ENCODE measurements at regions not wholly inside any gene's neighbourhood (a gene's known extent, or its start where the extent isn't known, plus 50 kb on each side); places are given as distances from the start of the nearest gene placed in this dataset.
"Not testable (repeated sequence)": the region's sequence is repeated elsewhere in the genome, so short reads cannot be mapped to it uniquely, and the experiment has no call there.

GRCh38 chr11:14573539-14574057, 53.4 kb upstream of the PSMA1 start:
- TF ChIP-seq CTCF (IDR thresholded peaks at IDR 0.05); MAX (IDR thresholded peaks at IDR 0.05); NR3C1 (IDR thresholded peaks at IDR 0.05); JUN (IDR thresholded peaks at IDR 0.05); HOXB5 (CRISPR knock-in tag; IDR thresholded peaks at IDR 0.05); USF2 (IDR thresholded peaks at IDR 0.05); POLR2AphosphoS2 (conservative IDR thresholded peaks at IDR 0.05; ENCODE audit: low read length); ZSCAN20 (CRISPR knock-in tag; IDR thresholded peaks at IDR 0.05); HOXA7 (CRISPR knock-in tag; IDR thresholded peaks at IDR 0.05): not testable (repeated sequence)
